GM12892 (cell line): ENCODE measurements at regions not wholly inside any gene's neighbourhood (a gene's known extent, or its start where the extent isn't known, plus 50 kb on each side); places are given as distances from the start of the nearest gene placed in this dataset.

Experiments
- POLR2A ChIP-seq: IDR thresholded peaks from 2 replicates; pipeline ENCODE4 v1.6.1; 2011; ENCODE audit warnings: low read depth, low read length, control low read depth
- POLR2AphosphoS5 ChIP-seq: IDR thresholded peaks from 2 replicates; pipeline ENCODE4 v1.6.1; 2011; ENCODE audit warnings: low read depth, low read length, control low read depth
- TAF1 ChIP-seq: IDR thresholded peaks from 2 replicates; pipeline ENCODE4 v1.6.1; 2011; ENCODE audit warnings: low read depth, mild to moderate bottlenecking, control low read depth, low read length, borderline replicate concordance

GRCh38 chr18:60146220-60146960 is 226.2 kb downstream of the MC4R start:
- TF ChIP-seq TAF1 (no peak), POLR2AphosphoS5 (no peak), POLR2A (no peak)
